MM.1S (cell line): ENCODE measurements at regions not wholly inside any gene's neighbourhood (a gene's known extent, or its start where the extent isn't known, plus 50 kb on each side); places are given as distances from the start of the nearest gene placed in this dataset.

Experiments used
- CTCF ChIP-seq: fragments of 300-600 bp; sonication (generic); IDR thresholded peaks from 2 replicates; pipeline ENCODE4 v1.5.1; 2016; ENCODE audit warnings: antibody characterized with exemption, low read length, mixed read lengths
- EZH2 ChIP-seq: fragments of 300-600 bp; sonication (generic); optimal IDR thresholded peaks from 2 replicates; pipeline ENCODE3; 2017; ENCODE audit warnings: low read depth, mild to moderate bottlenecking, antibody characterized with exemption, low read length, mixed read lengths
- EZH2phosphoT487 ChIP-seq: fragments of 300-600 bp; sonication (generic); IDR thresholded peaks from 2 replicates; pipeline ENCODE4 v1.6.1; 2018; ENCODE audit warnings: antibody characterized with exemption, low read length

GRCh38 chr1:217117973-217118465 is 394.8 kb upstream of the ESRRG start:
- TF ChIP-seq CTCF (no peak), EZH2 (no peak), EZH2phosphoT487 (no peak)
